SK-N-MC (cell line): ENCODE measurements at regions not wholly inside any gene's neighbourhood (a gene's known extent, or its start where the extent isn't known, plus 50 kb on each side); places are given as distances from the start of the nearest gene placed in this dataset.

Source experiments
- EZH2 ChIP-seq: fragments of 200-600 bp; sonication (generic); IDR thresholded peaks from one replicate; pipeline ENCODE4 v1.6.1; 2017; ENCODE audit warnings: antibody characterized with exemption
- POLR2AphosphoS5 ChIP-seq: IDR thresholded peaks from 2 replicates; pipeline ENCODE4 v1.6.1; 2012; ENCODE audit warnings: mild to moderate bottlenecking, low read depth, low read length, borderline replicate concordance

DNA sequence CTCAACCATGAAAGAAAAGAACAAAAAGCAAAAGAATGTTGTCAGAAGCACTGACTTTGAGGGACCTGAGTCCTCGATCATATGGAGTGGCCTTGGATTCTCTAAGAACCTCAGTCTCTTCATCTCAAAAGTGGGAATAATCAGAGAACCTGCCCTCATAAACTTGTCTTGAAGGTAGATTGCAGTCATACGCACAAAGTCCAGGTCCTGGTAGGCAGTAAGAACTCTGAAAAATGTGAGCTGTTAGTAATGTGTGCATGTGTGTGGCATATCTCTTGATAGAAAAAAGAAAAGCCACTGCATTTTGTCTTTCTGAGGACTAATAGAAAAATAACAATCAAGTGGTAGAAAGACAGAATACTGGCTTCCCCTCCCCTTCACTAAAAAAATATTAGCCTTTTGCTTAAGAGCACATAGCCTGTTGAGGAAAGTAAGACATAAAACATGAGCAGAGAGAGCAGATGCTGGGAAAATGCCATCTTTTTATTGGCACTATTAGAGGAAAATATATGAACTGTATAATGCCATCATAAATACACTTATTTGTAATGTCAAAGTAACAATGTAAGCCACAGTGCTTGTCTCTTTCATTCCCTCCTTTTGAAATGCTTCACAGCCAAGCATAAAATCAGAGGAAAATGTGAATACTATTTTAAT, 205.1 kb upstream of the TBX3 start:
- TF ChIP-seq POLR2AphosphoS5, result no peak
- no peak for TF ChIP-seq EZH2
